ENCODE measurements at regions not wholly inside any gene's neighbourhood (a gene's known extent, or its start where the extent isn't known, plus 50 kb on each side); places are given as distances from the start of the nearest gene placed in this dataset.

DNA sequence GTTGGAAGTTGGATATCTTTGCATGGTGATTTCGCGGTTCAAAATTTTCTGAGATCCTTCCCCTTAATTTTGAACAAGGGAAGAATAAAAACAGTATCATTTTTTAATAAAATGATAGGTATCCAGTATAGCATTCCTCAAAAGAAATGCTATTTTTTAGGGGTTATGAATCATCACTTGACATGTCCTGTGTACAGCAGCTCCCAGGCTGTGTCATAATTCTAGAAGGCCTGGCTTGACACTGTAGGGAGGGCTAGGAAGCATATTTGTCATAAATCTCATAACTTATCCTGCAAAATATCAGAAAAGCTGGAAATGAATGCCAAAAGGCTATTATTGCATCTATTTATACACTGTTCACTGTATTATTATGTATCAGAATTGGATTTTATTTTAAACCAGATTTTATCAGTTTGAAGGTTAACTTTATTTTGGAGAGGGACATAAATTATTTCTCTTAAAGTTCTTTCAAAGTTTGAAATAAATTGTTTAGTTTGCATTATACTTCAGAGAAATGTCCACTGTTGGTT is 539.1 kb upstream of the ROBO2 start:
- peaks cover 0 to 7% (median 1%) of the 10 kb centered on the region in 3 donors for H3K9me3 ChIP-seq (ENCODE audit: control extremely low read depth in 1 of 3, control insufficient read depth in 2 of 3, insufficient read depth in 1 of 3, low read length in 2 of 3)
- no peaks in the 10 kb centered on the region for H3K27me3 Mint-ChIP-seq
- no peak overlapping the region for H2AFZ ChIP-seq (ENCODE audit: insufficient read depth, low read depth, low read length, poor library complexity, severe bottlenecking)
- H3K4me1 Mint-ChIP-seq = no peaks in the 10 kb centered on the region
- TF ChIP-seq, protein P1, sequence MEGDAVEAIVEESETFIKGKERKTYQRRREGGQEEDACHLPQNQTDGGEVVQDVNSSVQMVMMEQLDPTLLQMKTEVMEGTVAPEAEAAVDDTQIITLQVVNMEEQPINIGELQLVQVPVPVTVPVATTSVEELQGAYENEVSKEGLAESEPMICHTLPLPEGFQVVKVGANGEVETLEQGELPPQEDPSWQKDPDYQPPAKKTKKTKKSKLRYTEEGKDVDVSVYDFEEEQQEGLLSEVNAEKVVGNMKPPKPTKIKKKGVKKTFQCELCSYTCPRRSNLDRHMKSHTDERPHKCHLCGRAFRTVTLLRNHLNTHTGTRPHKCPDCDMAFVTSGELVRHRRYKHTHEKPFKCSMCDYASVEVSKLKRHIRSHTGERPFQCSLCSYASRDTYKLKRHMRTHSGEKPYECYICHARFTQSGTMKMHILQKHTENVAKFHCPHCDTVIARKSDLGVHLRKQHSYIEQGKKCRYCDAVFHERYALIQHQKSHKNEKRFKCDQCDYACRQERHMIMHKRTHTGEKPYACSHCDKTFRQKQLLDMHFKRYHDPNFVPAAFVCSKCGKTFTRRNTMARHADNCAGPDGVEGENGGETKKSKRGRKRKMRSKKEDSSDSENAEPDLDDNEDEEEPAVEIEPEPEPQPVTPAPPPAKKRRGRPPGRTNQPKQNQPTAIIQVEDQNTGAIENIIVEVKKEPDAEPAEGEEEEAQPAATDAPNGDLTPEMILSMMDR (IDR thresholded peaks at IDR 0.05) = no peak
- no peak for TF ChIP-seq EZH2 (IDR thresholded peaks at IDR 0.05; ENCODE audit: borderline replicate concordance, insufficient read depth, low read depth, low read length, poor library complexity, severe bottlenecking)
- H3K4me3 Mint-ChIP-seq = no peak overlapping the region
- intact Hi-C loops (cut with micrococcal nuclease) = no loop called here
- POLR2A ChIA-PET = no interaction called here
- no peaks in the 10 kb centered on the region for H3K27me3 ChIP-seq (replicated peaks in 1 of 4; ENCODE audit: control extremely low read depth in 1 of 4, control insufficient read depth in 3 of 4, insufficient read depth in 4 of 4, low read length in 3 of 4)
- peaks cover 8% of the 10 kb centered on the region for H3K9me3 Mint-ChIP-seq (ENCODE audit: insufficient read depth)
- DNase-seq = no peak
- H3K79me2 ChIP-seq (ENCODE audit: control insufficient read depth, insufficient read depth, low read length) = no peaks in the 10 kb centered on the region
- H3K36me3 ChIP-seq (replicated peaks in 1 of 2; ENCODE audit: control extremely low read depth in 1 of 2, control insufficient read depth in 1 of 2, extremely low read depth in 1 of 2, insufficient read depth in 2 of 2, low read length in 1 of 2) = no peaks in the 10 kb centered on the region
- H3K4me3 ChIP-seq (ENCODE audit: control extremely low read depth in 1 of 5, extremely low read depth in 1 of 5, insufficient read depth in 1 of 5, low read depth in 2 of 5, low read length in 4 of 5) = no peak overlapping the region
- no peaks in the 10 kb centered on the region for H3K4me1 ChIP-seq (ENCODE audit: control insufficient read depth in 2 of 2, insufficient read depth in 2 of 2, low read length in 2 of 2)
- CTCF ChIA-PET = no interaction called here
- no CpG with 5 or more reads among the region's 2 CpGs for WGBS (ENCODE audit: insufficient coverage)
- no peak overlapping the region for H3K27ac ChIP-seq (ENCODE audit: low read length in 2 of 2)
- H3K4me2 ChIP-seq (replicated peaks; ENCODE audit: low read depth, low read length, poor library complexity, severe bottlenecking) = no peak overlapping the region
- H3K27ac Mint-ChIP-seq = no peak overlapping the region
- no peak overlapping the region for H3K9ac ChIP-seq (ENCODE audit: low read length)
- ATAC-seq (ENCODE audit: low read depth) = no peak
- no peaks in the 10 kb centered on the region for H4K20me1 ChIP-seq (ENCODE audit: control insufficient read depth, insufficient read depth, low read length, poor library complexity, severe bottlenecking)

DNA sequence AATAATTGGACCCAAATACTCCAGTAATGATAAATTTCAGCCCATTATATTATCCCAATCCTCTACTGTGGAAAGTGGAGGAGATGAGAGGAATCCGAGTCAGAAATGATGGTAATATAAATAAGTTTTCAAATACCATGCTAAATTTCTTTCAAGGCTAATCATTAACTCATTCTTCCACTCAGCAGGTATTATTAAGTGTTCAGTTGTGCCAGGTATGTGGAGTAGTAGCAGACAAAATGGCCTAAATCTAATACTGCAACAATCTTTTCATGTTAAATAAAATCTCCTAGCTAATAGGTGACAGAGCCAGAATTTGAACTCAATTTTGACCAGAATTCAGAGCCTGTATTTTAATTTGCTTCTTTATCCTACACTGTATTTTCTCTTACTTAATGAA is 538.6 kb upstream of the ROBO2 start:
- TF ChIP-seq EZH2 (IDR thresholded peaks at IDR 0.05; ENCODE audit: borderline replicate concordance, insufficient read depth, low read depth, low read length, poor library complexity, severe bottlenecking) = no peak
- TF ChIP-seq, protein P1 (IDR thresholded peaks at IDR 0.05) = no peak
- Mint-ChIP-seq H3K9me3 (ENCODE audit: insufficient read depth) (peaks cover 7% of the 10 kb centered on the region), H3K27me3 (no peaks in the 10 kb centered on the region), H3K27ac (no peak overlapping the region), H3K4me1 (no peaks in the 10 kb centered on the region), H3K4me3 (no peak overlapping the region)
- H3K79me2 ChIP-seq (ENCODE audit: control insufficient read depth, insufficient read depth, low read length) = no peaks in the 10 kb centered on the region
- H3K27me3 ChIP-seq (replicated peaks in 1 of 4; ENCODE audit: control extremely low read depth in 1 of 4, control insufficient read depth in 3 of 4, insufficient read depth in 4 of 4, low read length in 3 of 4) = no peaks in the 10 kb centered on the region
- no peak overlapping the region for H3K9ac ChIP-seq (ENCODE audit: low read length)
- intact Hi-C loops (cut with micrococcal nuclease) = no loop called here
- DNase-seq (no peak), ATAC-seq (ENCODE audit: low read depth) (no peak)
- no peaks in the 10 kb centered on the region for H4K20me1 ChIP-seq (ENCODE audit: control insufficient read depth, insufficient read depth, low read length, poor library complexity, severe bottlenecking)
- WGBS (ENCODE audit: insufficient coverage) = no CpG with 5 or more reads among the region's 1 CpG
- no peaks in the 10 kb centered on the region for H3K36me3 ChIP-seq (replicated peaks in 1 of 2; ENCODE audit: control extremely low read depth in 1 of 2, control insufficient read depth in 1 of 2, extremely low read depth in 1 of 2, insufficient read depth in 2 of 2, low read length in 1 of 2)
- H2AFZ ChIP-seq (ENCODE audit: insufficient read depth, low read depth, low read length, poor library complexity, severe bottlenecking) = no peak overlapping the region
- POLR2A ChIA-PET = no interaction called here
- H3K4me2 ChIP-seq (replicated peaks; ENCODE audit: low read depth, low read length, poor library complexity, severe bottlenecking) = no peak overlapping the region
- peaks cover 0 to 7% (median 1%) of the 10 kb centered on the region in 3 donors for H3K9me3 ChIP-seq (ENCODE audit: control extremely low read depth in 1 of 3, control insufficient read depth in 2 of 3, insufficient read depth in 1 of 3, low read length in 2 of 3)
- H3K4me1 ChIP-seq (ENCODE audit: control insufficient read depth in 2 of 2, insufficient read depth in 2 of 2, low read length in 2 of 2) = no peaks in the 10 kb centered on the region
- CTCF ChIA-PET = no interaction called here
- no peak overlapping the region for H3K4me3 ChIP-seq (ENCODE audit: control extremely low read depth in 1 of 5, extremely low read depth in 1 of 5, insufficient read depth in 1 of 5, low read depth in 2 of 5, low read length in 4 of 5)
- H3K27ac ChIP-seq (ENCODE audit: low read length in 2 of 2) = no peak overlapping the region
